ENCODE measurements at regions not wholly inside any gene's neighbourhood (a gene's known extent, or its start where the extent isn't known, plus 50 kb on each side); places are given as distances from the start of the nearest gene placed in this dataset.

DNA sequence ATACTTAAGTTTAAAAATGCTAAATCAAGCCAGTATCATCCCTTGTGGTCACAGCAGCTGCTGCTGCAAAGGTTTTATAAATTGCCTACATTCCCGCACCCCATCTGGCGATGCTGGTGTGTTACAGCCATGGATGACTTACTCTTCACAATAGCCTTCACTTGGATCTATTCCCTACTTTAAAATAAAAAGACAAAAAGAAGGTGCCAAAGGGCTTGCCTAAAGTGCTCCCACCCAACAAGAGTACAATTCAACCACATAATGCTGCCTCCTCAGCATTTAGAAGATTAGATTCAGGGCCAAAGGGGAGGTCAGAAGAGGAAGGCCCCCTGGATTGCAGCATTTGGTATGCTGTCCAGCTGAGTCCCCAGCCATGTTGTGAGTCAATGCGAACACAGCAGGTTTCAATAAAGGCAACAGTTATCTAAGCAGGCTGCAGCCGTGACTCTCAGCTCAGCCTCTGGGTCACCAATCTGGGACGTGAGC is 176.1 kb downstream of the DAD1 start:
- TF ChIP-seq POLR2AphosphoS5 (IDR thresholded peaks at IDR 0.05; ENCODE audit: borderline replicate concordance, low read depth, low read length) (no peak), EZH2 (IDR thresholded peaks at IDR 0.05) (no peak), FOXP2 (optimal IDR thresholded peaks at IDR 0.05; ENCODE audit: control extremely low read depth, extremely low read length, insufficient read depth) (no peak)

Measured in SK-N-MC (cell line).